ENCODE measurements at regions not wholly inside any gene's neighbourhood (a gene's known extent, or its start where the extent isn't known, plus 50 kb on each side); places are given as distances from the start of the nearest gene placed in this dataset.
"Not testable (repeated sequence)": the region's sequence is repeated elsewhere in the genome, so short reads cannot be mapped to it uniquely, and the experiment has no call there.

DNA sequence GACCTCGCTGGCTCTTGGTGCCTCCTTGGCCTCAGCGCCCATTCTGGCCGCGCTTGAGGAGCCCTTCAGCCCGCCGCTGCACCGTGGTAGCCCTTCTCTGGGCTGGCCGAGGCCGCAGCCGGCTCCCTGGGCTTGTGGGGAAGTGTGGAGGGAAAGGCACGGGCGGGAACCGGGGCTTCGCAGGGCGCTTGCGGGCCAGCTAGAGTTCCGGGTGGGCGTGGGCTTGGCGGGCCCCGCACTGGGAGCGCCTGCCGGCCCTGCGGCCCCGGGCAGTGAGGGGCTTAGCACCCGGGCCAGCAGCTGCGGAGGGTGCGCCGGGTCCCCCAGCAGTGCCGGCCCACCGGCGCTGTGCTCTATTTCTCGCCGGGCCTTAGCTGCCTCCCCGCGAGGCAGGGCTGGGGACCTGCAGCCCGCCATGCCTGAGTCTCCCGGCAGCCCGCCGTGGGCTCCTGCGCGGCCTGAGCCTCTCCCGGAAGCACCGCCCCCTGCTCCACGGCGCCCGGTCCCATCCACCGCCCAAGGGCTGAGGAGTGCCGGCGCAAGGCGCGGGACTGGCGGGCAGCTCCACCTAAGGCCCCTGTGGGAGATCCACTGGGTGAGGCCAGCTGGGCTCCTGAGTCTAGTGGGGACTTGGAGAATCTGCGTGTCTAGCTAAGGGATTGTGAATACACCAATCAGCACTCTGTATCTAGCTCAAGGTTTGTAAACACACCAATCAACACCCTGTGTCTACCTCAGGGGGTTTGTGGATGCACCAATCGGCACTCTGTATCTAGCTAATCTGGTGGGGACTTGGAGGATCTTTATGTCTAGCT is 141.1 kb downstream of the SLCO4C1 start:
- not testable (repeated sequence) for DNase-seq

DNA sequence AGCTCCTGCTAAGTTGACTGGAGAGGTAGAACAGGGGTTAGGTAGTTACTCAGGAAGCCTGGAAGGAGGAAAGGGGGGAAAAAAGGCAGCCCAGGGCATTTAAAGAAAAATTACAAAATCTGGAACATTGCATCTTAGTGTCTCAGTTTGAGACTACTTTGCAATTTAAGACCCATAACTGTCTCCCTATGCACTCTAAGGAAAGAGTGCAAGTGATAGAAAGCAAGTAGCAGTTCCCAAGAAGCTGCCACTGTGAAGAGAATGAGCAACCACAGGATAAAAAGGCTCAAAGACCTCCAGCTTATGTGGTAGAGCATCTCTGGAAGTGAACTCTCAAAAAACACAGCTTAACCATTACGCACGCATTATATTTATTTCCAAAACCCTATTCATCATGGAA is 141.8 kb downstream of the SLCO4C1 start:
- no peak for DNase-seq

DNA sequence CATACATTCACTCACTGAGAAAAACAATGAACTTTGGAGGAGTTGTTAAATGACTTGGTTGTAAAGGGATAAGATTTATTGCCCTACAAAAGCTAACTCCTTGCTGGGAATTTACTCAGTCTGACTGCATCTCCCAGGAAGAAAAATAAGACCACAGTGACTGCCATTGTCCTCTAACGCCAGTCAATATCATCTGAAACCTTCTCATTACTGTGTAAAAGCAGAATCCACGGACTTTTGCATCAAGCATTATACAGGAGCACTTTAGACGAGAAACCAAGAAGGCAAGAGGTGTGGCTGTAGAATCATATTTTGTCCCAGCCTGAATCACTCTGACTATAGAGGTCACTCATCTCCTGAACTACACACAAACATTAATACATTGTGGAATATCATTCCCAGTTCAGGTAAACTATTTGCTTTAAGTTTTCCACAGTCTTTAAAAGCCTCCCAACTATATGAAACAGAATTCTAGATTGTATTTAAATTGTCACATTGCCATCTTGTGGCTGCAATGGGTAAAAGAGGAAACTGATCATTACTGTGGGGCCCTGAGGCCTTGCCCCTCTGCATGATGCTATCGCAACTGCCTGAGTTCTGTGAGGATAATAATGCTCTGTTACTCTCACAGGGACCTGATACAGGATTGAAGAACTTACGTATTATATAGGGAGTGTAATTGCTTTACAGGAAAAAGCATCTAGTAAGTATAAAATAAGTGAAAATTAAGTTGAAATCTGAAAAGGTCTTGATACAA is 142.9 kb downstream of the SLCO4C1 start:
- DNase-seq: no peak

DNA sequence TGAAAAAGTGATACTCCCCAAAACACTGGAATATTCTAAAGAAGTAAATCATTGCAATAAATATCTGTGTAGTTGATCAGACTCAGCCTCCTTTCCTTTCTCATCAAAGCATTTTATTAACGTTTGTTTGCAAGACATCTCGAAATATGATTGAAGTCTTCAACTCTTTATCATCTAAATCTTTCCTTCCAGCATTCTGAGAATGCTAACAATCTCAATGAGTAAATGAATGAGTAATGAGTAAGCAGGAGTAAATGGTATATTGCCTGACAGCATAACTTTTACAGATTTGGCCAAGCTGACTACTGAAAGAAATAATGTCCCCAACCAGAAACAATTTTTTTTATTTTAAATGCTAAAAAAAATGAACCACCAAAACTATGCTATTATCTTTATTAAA is 157.1 kb downstream of the SLCO4C1 start:
- no peak for DNase-seq

DNA sequence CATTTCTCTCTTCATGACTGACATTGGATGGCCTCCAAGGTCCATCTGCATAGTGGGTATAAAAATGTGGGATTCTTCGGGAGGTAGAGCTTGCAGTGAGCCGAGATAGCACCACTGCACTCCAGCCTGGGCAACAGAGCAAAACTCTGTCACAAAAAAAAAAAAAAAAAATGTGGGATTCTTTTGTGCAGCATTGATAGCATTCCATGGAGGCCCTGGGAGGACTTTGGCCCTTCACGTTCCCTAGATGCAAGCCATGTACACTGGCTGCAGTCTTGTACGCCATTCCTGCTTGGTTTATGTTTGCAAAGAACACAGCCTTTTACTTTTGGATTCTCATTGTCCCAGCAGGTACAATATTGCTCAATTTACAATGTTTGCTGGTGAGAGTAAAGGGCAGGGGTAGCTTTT is 157.8 kb downstream of the SLCO4C1 start:
- no peak for DNase-seq

DNA sequence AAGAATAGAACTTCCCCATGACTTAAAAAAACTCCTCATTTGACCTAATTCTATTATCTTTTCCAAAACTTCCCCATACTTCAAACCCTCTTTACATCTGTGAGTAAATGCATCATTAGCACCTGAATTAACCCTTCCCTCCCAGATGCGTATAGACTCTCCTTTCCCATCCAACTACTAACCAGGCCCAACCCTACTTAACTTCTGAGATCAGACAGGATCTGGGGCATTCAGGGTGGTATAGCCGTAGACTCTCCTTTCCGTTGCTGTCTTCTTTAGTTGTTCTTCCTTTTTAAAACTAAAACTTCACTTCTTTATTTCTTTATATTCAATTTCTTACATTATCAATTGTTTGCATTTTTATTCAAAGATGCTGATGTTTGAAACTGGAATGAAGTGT is 165.2 kb downstream of the SLCO4C1 start:
- no peak for DNase-seq

DNA sequence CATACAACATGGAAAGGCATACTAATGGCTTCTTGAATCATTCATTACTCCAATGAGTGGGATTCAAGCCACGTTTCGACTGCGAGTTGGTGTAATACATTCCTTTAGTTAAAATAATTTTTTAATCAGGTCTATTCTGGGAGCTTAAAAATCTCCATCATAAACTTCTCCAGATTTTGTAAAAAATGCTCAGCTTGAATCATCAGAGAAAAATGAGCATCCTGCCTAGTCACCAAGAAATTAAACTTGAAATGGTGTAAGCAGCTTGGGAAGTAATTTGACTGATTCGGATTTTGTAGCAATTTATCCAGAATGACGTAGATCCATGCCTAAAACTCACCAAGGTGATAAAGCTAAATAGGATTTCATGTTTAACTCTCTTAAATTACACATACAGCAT is 165.7 kb downstream of the SLCO4C1 start:
- DNase-seq: no peak

DNA sequence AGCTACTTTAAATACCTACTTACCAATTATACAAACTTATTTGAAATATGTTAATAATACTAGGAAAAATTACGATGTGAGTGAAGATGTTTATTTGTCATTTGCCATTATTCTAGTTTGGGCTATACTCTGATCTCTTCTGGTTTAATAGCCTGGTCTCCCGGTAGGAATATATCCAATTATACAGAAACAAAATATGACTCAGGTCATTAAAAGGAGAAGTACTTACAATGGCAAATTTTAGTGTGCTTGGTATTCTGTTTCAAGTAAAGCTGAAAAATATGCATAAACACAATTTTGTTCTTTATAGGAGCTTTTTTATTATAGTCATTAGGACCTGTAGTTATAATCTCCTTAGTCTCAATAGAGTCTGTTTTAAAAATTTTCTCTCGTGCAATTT is 176.8 kb downstream of the SLCO4C1 start:
- DNase-seq: no peak

DNA sequence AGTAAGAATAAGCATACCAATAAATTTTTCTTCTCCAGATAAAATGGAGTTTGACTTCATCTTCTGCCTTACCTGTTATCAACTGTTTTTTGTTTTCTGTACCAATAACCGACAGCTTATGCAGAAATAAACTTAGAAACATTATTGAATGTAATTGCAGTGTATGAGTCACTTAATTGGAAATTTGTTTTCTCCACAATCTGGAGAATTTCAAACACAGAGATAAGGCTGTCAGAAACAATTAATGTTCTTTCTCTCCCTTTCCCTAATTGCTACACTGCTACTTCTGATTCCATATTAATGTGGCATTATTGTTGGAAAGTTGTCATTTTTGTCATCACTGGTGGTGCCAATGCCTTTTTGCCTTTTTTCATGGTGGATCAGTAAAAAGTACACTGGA is 180.3 kb downstream of the SLCO4C1 start:
- DNase-seq: no peak

DNA sequence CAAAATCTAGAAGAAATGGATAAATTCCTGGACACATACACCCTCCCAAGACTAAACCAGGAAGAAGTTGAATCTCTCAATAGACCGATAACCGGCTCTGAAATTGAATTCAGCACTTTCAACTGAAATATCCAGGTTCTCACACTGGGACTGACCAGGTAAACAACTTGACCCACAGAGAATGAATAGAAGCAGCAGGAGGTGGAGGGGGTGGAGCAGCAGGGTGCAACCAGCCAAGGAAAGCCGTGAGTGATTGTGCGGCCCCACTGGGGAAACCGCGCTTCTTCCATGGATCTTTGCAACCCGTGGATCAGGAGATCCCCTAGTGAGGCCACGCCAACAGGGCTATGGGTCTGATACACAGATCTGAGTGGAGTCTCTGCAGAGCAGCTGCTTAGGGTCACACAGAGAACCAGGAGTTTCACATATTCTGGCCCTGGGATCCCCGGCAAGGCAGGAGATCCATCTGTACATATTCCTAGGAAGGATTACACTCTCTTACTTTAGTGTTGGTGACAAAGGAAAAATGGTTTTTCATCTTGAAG is 181.5 kb downstream of the SLCO4C1 start:
- no peak for DNase-seq

DNA sequence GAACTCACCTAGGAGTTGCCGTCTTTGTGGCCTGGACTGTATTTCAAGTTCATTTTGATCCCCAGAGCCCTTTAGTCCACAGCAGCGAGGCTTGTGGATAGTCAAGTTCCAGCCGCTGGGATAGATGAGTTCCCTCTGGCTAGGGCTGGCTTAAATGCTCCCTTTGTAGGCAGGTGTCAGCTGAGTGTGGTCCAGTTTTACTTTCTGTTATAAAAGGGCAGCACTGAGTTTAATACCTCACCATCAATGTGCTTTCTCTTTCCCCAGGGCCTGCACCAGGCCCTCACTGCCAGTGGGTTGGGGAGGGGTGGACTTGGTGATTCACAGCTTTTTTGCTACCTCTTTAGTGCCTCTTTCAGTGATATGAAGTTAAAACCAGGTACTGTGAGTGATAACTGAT is 188.2 kb downstream of the SLCO4C1 start:
- no peak for DNase-seq

DNA sequence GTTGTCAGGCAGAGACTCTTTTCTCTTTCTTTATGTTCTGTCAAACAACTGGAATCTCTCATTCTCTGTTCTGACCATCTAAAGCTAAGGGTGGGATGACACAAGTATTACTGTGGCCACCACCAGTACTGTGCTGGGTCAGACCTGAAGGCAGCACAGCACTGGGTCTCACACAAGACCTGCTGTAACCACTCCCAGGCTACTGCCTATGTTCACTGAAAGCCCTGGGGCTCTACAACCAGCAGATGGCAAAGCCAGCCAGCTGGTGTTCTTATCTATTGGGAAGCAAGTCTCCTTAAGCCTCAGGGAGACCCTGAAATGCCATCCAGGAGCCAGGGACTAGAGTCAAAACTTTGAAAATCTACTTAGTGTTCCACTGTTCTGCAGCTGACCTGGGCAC is 189.5 kb downstream of the SLCO4C1 start:
- DNase-seq: no peak

DNA sequence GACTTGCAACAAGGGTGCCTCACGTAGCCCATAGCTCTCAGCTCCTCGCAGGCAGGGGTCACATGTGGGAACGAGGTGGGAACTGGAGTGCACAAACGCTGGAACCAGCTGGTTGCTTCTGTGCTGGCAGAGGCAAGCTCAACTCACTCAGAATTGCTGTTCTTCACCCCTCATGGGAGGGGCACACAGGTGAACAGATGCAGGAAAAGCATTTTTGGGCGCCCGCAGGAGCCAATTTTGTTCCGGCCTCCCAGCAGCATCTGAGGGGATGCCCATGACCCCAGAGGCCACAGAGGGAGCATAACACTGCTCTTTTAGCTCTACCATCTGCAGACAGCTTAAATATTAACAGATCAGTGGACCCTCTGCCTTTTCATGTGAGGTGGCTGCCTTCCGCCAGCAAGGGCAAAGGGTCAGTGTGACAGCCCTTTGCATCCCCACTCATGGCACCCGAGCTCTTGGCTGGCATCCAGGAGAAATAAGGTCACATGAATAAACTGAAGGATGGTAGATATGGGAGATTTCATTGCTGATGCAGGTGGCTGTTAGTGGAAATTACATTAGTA is 196.2 kb downstream of the SLCO4C1 start:
- no peak for DNase-seq

DNA sequence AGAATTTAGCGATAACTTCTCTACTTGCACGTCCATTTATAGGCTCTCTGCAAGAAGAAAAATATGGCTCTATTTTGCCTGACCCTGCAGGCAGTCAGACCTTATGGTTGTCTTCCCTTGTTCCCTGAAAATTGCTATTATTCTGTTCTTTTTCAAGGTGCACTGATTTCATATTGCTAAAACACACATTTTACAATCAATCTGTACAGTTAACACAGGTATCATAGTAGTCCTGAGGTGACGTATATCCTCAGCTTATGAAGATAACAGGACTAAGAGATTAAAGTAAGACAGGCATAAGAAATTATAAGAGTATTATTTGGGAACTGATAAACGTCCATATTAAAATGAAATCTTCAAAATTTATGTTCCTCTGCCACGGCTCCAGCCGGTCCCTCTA is 197.0 kb downstream of the SLCO4C1 start:
- not testable (repeated sequence) for DNase-seq

DNA sequence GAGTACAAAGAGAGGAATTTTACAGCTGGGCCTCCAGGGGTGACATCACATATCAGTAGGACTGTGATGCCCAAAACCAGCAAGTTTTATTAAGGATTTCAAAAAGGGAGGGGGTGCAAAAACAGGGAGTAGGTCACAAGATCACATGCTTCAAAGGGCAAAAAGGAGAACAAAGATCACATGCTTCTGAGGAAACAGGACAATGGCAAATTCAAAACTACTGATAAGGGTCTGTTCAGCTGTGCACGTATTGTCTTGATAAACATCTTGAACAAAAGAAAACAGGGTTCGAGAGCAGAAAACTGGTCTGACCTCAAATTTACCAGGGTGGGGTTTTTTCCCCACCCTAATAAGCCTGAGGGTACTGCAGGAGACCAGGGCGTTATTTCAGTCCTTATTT is 197.5 kb downstream of the SLCO4C1 start:
- DNase-seq: not testable (repeated sequence)

DNA sequence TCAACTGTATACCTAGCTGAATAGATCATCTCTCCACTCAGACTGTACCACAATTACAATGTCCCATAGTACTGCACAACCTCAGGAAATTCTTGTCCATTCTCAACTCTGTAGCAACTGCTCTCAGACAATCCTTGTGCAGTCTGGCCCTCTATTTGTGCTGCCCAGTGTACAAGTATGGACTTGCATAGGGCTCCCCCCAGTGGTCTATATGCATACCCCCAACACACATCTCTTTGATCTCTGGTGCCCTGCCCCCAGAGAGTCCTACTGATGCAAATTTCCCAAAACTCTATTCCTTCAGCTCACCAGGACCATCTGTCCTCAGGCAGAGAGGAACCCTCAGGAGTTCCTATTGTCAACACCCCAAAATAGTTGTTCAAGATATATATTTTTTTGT is 205.3 kb downstream of the SLCO4C1 start:
- DNase-seq: no peak

DNA sequence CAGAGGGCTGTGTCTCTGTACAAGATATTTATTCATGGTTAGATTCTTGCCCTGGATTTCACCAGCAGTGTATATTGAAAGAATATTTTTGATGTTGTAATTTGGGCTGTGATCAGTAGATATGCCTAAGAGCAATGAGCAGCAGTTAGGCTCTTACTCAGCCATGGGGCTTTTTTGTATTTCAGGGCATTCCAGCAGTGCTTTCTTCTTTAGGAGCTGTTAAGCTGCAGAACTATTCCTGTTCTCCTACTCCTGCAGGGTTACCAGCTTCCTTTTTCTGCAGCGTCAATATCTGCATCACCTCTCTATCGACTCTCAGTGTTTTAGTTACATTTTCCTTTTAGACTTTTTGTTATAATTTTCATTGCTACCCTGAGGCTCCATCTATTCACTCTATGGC is 206.2 kb downstream of the SLCO4C1 start:
- no peak for DNase-seq

DNA sequence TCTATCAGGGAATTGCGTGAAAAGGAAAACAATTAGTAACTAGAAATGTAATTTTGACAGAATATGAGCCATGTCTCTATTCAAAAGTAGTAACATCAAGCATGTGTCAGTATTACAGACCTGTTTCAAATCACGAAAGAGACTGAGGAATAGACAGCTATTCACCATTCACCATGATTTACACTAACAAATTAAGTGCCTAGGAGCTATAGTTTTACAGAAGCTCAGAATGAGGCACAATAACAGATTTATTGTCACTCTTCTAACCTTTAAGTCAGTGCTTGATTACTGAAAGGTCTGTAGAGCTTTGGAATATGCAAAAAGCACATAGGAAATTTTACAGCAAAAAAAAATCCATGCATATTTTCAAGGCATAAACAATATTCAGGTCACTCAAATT is 208.2 kb downstream of the SLCO4C1 start:
- DNase-seq: no peak

DNA sequence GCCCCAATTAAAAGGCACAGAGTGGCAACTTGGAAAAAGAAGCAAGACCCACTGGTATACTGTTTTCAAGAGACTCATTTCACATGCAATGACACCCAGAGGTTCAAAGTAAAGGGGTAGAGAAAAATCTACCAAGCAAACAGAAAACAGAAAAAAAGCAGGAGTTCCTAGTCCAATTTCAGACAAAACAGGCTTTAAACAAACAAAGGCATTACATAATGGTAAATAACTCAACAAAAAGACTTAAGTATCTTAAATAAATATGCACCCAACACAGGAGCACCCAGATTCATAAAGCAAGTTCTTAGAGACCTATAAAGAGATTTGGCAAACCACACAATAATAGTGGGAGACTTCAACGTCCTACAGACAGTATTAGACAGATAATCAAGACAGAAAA is 215.8 kb downstream of the SLCO4C1 start:
- no peak for DNase-seq

DNA sequence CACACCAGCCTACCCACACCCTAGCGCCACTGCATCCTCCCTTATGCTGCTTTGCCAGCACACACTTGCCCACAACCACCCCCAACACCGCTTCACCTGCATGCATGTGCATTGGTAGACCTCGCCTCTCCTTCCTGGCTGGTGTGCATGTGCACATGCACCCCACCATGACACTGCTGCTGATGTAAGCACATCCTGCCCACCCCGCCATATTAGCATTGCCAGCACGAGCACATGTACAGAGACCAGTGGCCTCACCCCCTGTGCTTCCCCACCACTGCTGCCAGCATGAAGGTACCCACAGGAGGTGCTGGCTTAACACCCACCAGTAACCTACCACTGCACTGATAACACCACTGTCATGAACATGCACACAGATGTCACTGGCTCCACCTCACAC is 218.2 kb downstream of the SLCO4C1 start:
- no peak for DNase-seq

DNA sequence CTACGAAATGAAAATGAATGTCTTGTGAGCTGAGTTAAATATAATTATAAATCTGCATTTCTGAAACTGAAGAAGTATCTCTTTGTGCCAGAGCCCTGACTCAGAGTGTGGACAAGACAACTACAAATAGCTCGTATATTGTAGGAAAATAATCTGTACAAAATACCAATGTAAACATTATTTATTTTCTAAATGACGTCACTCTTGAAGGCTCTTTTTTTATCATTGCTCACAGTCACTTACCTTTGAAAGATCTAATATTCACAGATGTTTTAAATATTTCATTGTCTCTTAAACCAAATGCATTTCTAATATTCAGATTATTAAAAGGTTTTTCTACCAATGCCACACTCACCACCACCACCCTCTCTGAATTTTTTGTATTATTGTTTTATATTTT is 226.1 kb downstream of the SLCO4C1 start:
- DNase-seq: no peak

DNA sequence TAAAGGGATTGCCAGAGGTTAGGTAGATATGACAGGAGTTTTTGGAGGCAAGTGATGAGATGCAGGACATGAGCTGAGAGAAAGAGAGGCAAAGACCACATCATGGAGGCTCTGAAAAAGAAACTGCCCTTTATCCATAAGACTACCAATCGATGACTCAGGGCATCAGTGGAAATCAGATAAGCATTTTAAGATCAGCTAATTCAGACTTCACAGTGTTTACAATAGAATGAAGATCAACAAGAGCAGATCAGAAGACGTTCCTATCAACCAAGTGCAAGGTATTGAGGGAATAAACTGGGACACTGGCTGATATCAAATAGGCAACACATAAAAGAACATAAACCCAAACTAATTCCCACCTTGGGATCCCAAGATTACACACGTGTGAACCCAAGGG is 227.2 kb downstream of the SLCO4C1 start:
- DNase-seq: no peak

DNA sequence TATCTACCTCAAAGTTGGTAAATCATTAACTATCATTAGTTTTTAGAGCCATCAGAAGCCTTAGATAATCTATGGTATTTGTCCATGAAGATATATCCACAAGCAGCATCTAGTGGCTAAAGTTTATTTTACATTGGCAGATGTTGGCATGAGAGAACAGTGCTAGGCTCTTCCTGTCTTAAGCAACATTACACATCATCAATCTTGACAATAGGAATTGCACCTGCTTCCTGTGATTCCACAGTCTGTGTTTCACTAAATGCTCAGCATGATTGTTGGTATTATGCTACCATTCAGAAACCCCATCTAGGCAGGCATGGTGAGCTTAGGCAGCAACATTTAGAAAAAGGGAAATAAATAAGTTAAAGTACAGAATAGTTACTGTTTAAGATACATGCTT is 246.6 kb downstream of the SLCO4C1 start:
- DNase-seq: no peak

DNA sequence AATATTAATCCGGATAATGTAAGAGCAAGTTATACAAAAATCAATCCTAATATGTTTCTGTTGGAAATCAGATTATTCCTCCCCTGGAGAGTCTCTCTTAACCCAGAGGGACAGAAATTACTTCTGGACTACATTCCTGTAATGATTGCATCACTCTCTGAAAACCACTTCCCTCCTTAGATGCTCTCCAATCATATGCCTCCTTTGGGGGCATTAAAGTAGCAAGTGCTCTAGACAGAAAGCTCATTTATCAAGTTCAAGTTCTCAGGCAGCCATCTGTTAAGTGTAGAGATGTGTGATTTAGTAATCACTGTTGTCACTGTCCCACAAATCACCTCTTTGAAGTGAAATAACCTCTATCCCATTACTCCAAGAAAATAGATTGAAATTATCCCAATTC is 247.1 kb downstream of the SLCO4C1 start:
- DNase-seq: no peak

All from stimulated activated CD4-positive, alpha-beta T cell treated with anti-CD3 and anti-CD28 coated beads, Interleukin-2, amount 100 ng/mL, for 24 hours (primary cell).